ENCODE measurements at regions not wholly inside any gene's neighbourhood (a gene's known extent, or its start where the extent isn't known, plus 50 kb on each side); places are given as distances from the start of the nearest gene placed in this dataset.

- TF ChIP-seq TAF1 (IDR thresholded peaks at IDR 0.05; ENCODE audit: borderline replicate concordance, low read depth, low read length), result no peak
- TF ChIP-seq POLR2A (IDR thresholded peaks at IDR 0.05; ENCODE audit: low read depth, low read length), result no peak
Observed at GRCh38 chrX:39477031-39477761, 620.6 kb downstream of the BCOR start.

All from GM12892 (cell line).